HK-2 (cell line): ENCODE measurements at regions not wholly inside any gene's neighbourhood (a gene's known extent, or its start where the extent isn't known, plus 50 kb on each side); places are given as distances from the start of the nearest gene placed in this dataset.

Source experiments
- DNase-seq: peaks from one replicate; pipeline ENCODE4 v3.0.0-alpha.2; 2018; ENCODE audit not compliant: unreplicated experiment

GRCh38 chr6:139580592-139581484 is 206.4 kb upstream of the CITED2 start:
- no peak for DNase-seq

DNA sequence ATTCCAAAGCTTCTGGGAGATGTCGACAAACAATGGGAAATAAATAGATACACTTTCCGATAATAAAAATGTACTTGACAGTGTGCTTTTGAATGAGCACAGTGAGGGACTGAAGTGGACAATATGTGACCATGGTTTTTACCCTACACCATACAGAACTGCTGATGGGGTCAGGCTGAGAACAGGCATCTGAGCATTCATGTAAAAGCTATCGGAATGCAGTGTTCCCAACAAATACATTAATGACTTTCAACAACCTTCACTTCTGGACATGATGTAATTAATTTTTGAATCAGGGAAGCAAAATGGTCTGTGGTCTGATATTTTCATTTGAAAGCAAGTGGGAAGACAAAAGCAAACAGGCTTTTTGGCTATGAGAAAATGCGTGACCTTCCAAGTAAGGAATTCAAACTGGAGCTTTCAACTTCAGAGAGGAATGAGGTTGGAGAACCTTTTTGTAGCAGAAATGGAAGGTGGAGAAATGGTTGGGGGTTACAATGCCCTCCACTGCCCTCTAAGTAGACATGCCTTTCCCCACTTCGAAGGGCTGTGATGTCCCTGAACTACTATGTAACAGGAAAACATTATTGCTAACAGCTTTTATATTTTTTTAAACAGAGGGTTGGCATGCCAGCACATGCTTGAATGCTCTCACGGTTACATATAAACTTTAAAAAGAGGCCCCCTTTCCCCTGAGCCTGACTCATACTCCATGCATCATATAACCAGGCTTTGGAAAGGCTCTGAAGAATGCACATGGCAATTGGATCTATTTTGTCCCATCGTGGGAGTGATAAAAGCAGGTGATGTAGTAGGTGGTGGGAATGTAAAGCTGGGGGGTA is 203.5 kb upstream of the CITED2 start:
- peak; percentile 67 for DNase-seq

- peak; percentile 11 for DNase-seq
Measured at GRCh38 chr6:139577124-139577762, 202.8 kb upstream of the CITED2 start.

GRCh38 chr6:139572001-139572400 is 197.6 kb upstream of the CITED2 start:
- no peak for DNase-seq

DNA sequence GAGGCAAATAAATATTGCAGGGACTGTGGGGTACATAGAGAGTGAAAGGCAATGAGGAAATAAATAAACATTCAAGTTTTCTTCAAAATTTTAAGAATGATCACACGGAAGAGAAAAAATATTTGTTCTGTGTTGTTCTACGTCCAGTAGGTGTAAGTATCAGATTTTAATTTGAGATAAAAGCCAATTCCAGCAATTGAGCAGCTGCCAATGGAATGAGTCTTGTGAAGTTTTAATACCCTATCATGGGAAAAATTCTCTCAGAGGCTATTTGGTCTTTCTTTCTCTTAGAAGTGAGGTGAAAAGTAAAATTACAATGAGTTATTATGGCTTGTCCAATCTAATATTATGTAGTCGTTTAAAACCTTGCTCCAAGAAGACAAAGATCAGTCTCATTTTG is 195.7 kb upstream of the CITED2 start:
- no peak for DNase-seq

DNA sequence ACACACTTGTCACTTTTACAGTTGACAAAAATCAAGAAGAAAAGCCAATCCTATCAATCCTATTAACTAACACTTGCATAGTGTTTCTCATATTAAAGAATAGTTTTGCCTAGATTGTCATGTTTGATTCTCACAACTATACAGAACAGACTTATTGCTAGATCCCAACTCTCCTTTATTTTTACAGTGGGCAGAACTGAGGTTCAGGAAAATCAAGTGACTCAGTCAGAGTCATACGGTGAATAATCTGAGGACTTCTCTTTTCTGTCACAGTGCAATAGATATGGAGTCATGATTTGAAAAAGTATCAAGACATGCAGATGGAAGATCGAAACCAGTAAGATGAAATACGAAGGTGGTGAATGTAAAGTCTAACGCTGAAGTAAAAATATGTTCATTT is 195.1 kb upstream of the CITED2 start:
- DNase-seq = no peak

DNA sequence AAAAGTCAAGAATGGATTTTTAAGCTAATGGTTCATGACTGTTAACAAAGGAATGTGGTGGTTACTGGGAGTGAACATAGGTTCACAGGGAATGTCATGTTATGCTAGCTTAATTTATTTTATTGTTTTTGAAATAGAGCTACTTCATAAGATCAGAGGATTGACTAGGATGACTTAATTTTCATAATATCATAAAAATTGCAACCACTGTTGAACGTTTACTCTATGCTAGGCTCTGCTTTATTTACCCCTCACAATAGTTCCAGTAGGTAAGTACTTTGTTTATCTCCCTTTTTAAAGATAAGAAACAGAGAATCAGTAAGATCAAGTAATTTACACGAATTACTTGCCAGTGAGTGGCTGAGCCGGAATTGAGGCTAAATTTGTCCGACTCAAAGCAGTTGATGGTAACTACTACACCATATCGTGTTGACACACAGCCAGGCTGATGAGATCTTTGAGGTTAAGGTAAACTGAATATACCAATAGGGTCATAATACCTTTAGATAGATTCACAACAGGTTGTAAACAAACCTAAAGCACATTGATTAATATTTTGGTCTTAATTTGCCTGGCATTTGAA is 194.6 kb upstream of the CITED2 start:
- DNase-seq = no peak

- DNase-seq = no peak
Measured at GRCh38 chr6:139568151-139568955, 193.9 kb upstream of the CITED2 start.

DNA sequence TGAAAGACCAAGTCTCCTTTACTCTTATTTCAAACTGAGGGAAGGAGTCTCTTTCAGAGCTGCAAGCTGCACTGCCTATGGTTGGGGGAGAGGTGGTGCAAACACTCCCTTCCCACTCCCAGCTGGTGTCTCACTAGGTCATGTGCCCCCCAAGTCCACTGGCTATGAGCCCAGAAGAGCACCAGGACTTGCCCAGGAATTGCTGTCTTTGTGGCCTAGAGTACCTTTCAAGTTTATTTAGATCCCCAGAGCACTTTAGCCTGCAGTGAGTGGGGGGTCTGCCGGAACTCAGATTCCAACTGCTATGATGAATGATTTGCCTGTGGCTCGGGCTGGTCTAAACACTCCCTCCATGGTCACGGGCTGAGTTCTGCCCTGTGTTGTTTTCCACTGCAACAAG is 192.6 kb upstream of the CITED2 start:
- no peak for DNase-seq

DNA sequence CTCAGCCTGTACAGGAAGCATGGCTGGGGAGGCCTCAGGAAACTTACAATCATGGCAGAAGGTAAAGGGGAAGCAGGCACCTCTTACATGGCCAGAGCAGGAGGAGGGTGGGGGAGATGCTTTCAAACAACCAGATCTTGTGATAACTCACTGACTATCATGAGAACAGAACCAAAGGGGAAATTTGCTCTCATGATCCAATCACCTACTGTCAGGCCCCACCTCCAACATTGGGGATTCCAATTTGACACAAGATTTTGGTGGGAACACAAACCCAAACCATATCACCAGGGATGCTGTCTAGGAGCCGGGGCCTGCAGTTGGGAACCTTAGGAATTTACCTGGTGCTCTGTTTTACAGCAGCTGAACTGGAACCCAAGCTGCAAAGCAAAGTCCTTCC is 191.1 kb upstream of the CITED2 start:
- no peak for DNase-seq

DNA sequence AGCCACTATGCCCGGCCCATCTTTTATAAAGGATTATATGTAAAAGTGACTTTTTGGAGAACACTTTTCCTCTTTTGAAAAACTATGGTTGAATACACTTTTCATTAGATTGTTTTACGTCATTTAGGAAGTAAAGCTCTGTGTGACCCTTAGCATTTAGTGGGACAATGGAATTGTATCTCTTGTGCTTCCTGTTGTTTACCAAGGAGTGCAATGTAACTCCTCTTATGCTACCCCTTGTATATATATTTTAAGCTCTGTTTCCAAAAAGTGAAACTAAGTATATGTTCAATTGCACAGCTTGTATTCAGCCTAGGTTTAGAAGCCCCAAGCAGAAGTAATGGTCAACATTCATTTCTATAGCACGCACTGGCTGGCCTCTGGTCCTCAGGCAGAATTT is 183.1 kb upstream of the CITED2 start:
- DNase-seq = no peak

- no peak for DNase-seq
Measured at GRCh38 chr6:139556532-139556931, 182.1 kb upstream of the CITED2 start.

DNA sequence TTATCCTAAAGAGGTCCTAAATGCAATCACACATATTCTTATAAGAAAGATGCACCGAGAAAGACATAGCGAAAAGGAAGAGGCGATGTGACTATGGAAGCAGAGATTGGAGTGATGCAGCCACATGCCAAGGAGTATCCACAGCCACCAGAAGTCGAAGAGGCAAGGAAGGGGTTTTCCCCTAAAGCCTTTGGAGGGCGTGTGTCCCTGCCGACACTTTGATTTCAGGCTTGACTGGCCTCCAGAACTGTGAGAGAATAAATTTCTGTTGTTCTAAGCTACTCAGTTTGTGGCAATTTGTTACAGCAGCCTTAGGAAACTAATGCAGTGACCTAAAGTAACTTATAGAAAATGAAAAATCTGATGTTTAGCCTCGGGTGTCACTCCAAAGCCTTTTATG is 179.5 kb upstream of the CITED2 start:
- no peak for DNase-seq

- no peak for DNase-seq
Measured at GRCh38 chr6:139551376-139551775, 176.9 kb upstream of the CITED2 start.

DNA sequence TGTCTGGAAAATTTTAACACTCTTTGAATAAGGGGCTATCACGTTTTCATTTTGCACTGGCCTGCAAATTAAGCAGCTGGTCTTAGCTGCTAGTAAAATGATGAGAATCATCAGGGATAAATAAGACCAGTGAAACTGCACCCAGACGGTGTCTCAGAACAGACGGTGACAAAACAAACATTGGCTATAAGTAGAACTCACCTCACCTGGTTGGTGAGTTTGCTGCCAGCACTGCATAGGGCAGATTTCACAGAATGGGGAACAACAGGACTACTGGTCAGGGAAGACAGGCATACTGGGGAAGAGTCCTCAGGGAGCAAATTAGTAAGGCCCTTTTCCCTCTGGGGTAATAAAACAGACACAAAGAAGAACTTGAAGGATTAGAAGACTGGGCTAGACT is 175.9 kb upstream of the CITED2 start:
- DNase-seq = no peak

- DNase-seq = no peak
Measured at GRCh38 chr6:139549561-139550070, 175.2 kb upstream of the CITED2 start.

- DNase-seq = no peak
Measured at GRCh38 chr6:139547804-139548203, 173.4 kb upstream of the CITED2 start.

- DNase-seq = no peak
Measured at GRCh38 chr6:139547122-139547776, 172.8 kb upstream of the CITED2 start.

DNA sequence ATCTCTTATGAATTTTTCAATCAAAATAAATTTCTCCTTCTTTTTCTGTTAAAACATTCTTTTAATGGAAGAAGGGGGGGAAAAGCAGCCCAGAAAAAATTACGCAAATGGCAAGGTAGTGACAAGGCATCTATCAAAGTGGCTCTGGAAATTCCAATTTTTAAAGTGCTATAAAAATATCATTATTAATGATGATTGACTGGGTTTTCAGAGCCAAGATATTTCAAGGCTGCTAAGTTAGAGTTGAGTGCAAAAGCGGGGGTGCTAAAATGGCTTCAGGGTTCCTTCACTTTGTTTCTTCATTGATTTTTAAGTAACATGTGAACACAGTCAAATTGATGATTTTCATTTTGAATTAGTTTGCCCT is 171.6 kb upstream of the CITED2 start:
- DNase-seq = no peak
